ENCODE measurements at regions not wholly inside any gene's neighbourhood (a gene's known extent, or its start where the extent isn't known, plus 50 kb on each side); places are given as distances from the start of the nearest gene placed in this dataset.

DNA sequence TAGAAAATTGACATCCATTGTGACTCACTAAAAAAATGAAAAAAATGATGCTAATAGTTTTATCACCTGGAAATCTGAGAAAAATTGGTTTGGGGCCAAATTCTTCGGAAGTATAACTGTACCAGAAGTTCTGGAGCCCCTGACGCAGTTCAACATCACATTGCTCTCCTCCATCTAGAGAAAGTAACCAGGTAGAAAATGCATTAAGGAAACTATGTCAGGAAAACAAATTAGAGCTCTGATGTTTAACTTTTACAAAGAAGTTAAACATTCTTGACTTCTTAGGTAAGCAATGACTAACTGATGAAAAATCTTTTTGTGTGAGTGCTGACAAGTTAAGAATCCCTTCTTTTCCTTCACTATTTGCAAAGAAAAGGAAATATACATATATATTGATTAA, 61.1 kb upstream of the TMEM196 start:
- Mint-ChIP-seq H3K9me3 (peaks cover 2% of the 10 kb centered on the region), H3K27me3 (ENCODE audit: low read depth) (no peaks in the 10 kb centered on the region), H3K4me3 (no peak overlapping the region), H3K4me1 (no peaks in the 10 kb centered on the region), H3K36me3 (no peaks in the 10 kb centered on the region), H3K27ac (no peak overlapping the region)
- DNase-seq (ENCODE audit: low spot score in 2 of 2, unreplicated experiment in 2 of 2): no peak
- TF ChIP-seq CTCF (IDR thresholded peaks at IDR 0.05; ENCODE audit: unreplicated experiment): no peak

- Mint-ChIP-seq H3K36me3 (no peaks in the 10 kb centered on the region), H3K27me3 (ENCODE audit: low read depth) (no peaks in the 10 kb centered on the region), H3K4me3 (no peak overlapping the region), H3K4me1 (no peaks in the 10 kb centered on the region), H3K9me3 (no peaks in the 10 kb centered on the region), H3K27ac (no peak overlapping the region)
- no peak for TF ChIP-seq CTCF (IDR thresholded peaks at IDR 0.05; ENCODE audit: unreplicated experiment)
- DNase-seq (ENCODE audit: low spot score in 2 of 2, unreplicated experiment in 2 of 2): no peak
Measured at GRCh38 chr7:19830604-19831003, 57.2 kb upstream of the TMEM196 start.

Measured in mesothelial cell of epicardium (in vitro differentiated cells).